ENCODE measurements at regions not wholly inside any gene's neighbourhood (a gene's known extent, or its start where the extent isn't known, plus 50 kb on each side); places are given as distances from the start of the nearest gene placed in this dataset.
A peak's percentile ranks its signal among the peaks of the same experiment; 100 is the strongest.

DNA sequence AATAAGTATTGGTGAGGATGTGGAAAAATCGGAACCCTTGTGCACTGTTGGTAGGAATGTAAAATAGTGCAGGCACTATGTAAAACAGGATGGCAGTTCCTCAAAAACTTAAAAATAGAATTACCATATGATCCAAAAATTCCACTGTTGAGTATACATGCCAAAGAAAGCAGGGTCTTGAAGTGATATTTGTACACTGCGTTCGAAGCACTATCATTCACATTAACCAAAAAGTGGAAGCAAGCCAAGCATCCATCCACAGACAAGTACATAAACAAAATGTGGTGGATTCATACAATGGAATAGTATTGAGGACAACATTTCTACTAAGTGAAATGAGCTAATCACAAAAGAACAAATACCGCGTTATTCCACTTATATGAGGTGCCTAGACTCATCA, 200.7 kb downstream of the TJP1 start:
- no peaks in the 10 kb centered on the region for H3K9me3 ChIP-seq (ENCODE audit: control insufficient read depth in 2 of 2, low read length in 2 of 2)
- Mint-ChIP-seq H3K9me3 (peaks cover 0 to 5% (median 2%) of the 10 kb centered on the region in 7 donors), H3K27ac (no peak overlapping the region), H3K27me3 (no peaks in the 10 kb centered on the region), H3K36me3 (no peaks in the 10 kb centered on the region), H3K4me3 (no peak overlapping the region), H3K4me1 (no peaks in the 10 kb centered on the region)
- no peak overlapping the region for H3K27ac ChIP-seq (ENCODE audit: insufficient read depth, low read length, poor library complexity, severe bottlenecking)
- no peak overlapping the region for H3K4me3 ChIP-seq (ENCODE audit: low read depth, low read length)
- H3K27me3 ChIP-seq (ENCODE audit: control insufficient read depth, insufficient read depth, low read length) = no peaks in the 10 kb centered on the region
- no peaks in the 10 kb centered on the region for H3K4me1 ChIP-seq (ENCODE audit: control insufficient read depth, insufficient read depth, low read length, poor library complexity, severe bottlenecking)
- no peaks in the 10 kb centered on the region for H3K36me3 ChIP-seq (ENCODE audit: control insufficient read depth, insufficient read depth, low read length)
- DNase-seq = no peak
- ATAC-seq (ENCODE audit: low read depth in 2 of 2) = no peak

DNA sequence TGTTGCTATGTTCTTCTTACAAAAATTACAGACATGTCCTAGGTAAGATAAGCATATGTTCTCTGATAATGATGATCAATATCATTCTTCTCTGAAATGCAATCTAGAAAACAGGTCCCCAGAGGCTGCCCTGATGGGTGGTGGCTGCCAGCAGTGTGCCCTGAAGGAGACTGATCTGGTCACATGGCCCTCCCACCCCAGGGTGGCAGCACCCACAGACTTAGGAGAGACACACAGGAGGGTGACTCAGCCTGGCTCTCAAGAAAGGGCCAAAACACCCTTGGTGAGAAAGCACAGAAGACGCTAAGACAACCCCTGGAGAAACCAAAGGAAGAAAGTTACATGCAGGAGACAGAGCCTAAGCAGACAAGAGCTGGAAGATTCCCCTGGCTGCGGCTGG, 203.7 kb downstream of the TJP1 start:
- H3K27me3 ChIP-seq (ENCODE audit: control insufficient read depth, insufficient read depth, low read length) = no peaks in the 10 kb centered on the region
- no peak overlapping the region for H3K4me3 ChIP-seq (ENCODE audit: low read depth, low read length)
- H3K36me3 ChIP-seq (ENCODE audit: control insufficient read depth, insufficient read depth, low read length) = no peaks in the 10 kb centered on the region
- DNase-seq = no peak
- Mint-ChIP-seq H3K27ac (no peak overlapping the region), H3K36me3 (no peaks in the 10 kb centered on the region), H3K4me1 (no peaks in the 10 kb centered on the region), H3K27me3 (peaks cover 6% of the 10 kb centered on the region), H3K4me3 (peak overlapping the region in 1 of 4 donors; percentile 35), H3K9me3 (peaks cover 0 to 5% (median 1%) of the 10 kb centered on the region in 7 donors)
- no peaks in the 10 kb centered on the region for H3K4me1 ChIP-seq (ENCODE audit: control insufficient read depth, insufficient read depth, low read length, poor library complexity, severe bottlenecking)
- H3K9me3 ChIP-seq (ENCODE audit: control insufficient read depth in 2 of 2, low read length in 2 of 2) = no peaks in the 10 kb centered on the region
- no peak for ATAC-seq (ENCODE audit: low read depth in 2 of 2)
- H3K27ac ChIP-seq (ENCODE audit: insufficient read depth, low read length, poor library complexity, severe bottlenecking) = no peak overlapping the region

DNA sequence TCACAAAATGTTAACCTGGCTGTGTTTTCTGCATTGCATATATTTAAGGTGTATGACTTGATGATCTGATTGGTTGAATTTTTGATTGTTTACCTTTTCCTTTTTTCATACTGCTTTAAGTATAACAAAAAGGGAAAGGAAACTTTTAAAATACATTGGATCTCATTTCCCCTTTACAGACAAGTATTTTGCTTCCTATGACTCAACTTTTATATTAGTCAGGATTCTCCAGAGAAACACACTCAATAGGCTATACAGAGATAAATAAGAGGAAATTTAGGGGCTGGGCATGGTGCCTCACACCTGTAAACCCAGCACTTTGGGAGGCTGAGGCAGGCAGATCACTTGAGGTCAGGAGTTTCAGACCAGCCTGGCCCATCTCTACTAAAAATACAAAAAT, 205.8 kb downstream of the TJP1 start:
- no peak for ATAC-seq (ENCODE audit: low read depth in 2 of 2)
- Histone ChIP-seq H3K4me3 (ENCODE audit: low read depth, low read length) (no peak overlapping the region), H3K4me1 (ENCODE audit: control insufficient read depth, insufficient read depth, low read length, poor library complexity, severe bottlenecking) (no peaks in the 10 kb centered on the region), H3K27me3 (ENCODE audit: control insufficient read depth, insufficient read depth, low read length) (no peaks in the 10 kb centered on the region), H3K27ac (ENCODE audit: insufficient read depth, low read length, poor library complexity, severe bottlenecking) (no peak overlapping the region), H3K9me3 (ENCODE audit: control insufficient read depth in 2 of 2, low read length in 2 of 2) (no peaks in the 10 kb centered on the region), H3K36me3 (ENCODE audit: control insufficient read depth, insufficient read depth, low read length) (no peaks in the 10 kb centered on the region)
- no peak overlapping the region for H3K27ac Mint-ChIP-seq
- no peak overlapping the region for H3K4me3 Mint-ChIP-seq
- no peaks in the 10 kb centered on the region for H3K4me1 Mint-ChIP-seq
- no peak for DNase-seq
- no peaks in the 10 kb centered on the region for H3K36me3 Mint-ChIP-seq
- H3K27me3 Mint-ChIP-seq = peaks cover 6% of the 10 kb centered on the region
- peaks cover 0 to 8% (median 2%) of the 10 kb centered on the region in 7 donors for H3K9me3 Mint-ChIP-seq

DNA sequence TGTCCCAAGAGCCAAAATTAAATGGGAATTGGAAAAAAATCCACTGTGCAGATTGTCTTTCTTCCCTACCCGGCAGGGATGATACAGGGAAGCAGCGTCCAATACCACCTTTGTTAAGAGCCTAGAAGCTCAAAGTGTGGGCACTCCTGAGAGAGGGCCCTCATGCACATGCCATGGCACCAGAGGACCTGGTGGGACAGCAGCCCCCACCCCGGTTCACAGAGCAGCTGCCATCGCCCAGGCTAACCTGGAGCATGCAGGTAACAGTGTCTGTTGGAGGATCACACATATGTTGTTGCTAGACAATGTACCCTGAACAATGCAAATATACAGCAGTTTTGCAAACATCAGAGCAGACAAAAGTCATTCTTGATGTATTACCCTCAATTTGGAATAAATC, 206.5 kb downstream of the TJP1 start:
- H3K4me1 Mint-ChIP-seq = no peaks in the 10 kb centered on the region
- H3K9me3 Mint-ChIP-seq = peaks cover 0 to 8% (median 2%) of the 10 kb centered on the region in 7 donors
- H3K27me3 ChIP-seq (ENCODE audit: control insufficient read depth, insufficient read depth, low read length) = no peaks in the 10 kb centered on the region
- no peaks in the 10 kb centered on the region for H3K36me3 Mint-ChIP-seq
- no peak overlapping the region for H3K27ac Mint-ChIP-seq
- H3K27ac ChIP-seq (ENCODE audit: insufficient read depth, low read length, poor library complexity, severe bottlenecking) = no peak overlapping the region
- no peaks in the 10 kb centered on the region for H3K9me3 ChIP-seq (ENCODE audit: control insufficient read depth in 2 of 2, low read length in 2 of 2)
- no peak overlapping the region for H3K4me3 Mint-ChIP-seq
- DNase-seq (no peak), ATAC-seq (ENCODE audit: low read depth in 2 of 2) (no peak)
- H3K4me3 ChIP-seq (ENCODE audit: low read depth, low read length) = no peak overlapping the region
- no peaks in the 10 kb centered on the region for H3K4me1 ChIP-seq (ENCODE audit: control insufficient read depth, insufficient read depth, low read length, poor library complexity, severe bottlenecking)
- peaks cover 6% of the 10 kb centered on the region for H3K27me3 Mint-ChIP-seq
- no peaks in the 10 kb centered on the region for H3K36me3 ChIP-seq (ENCODE audit: control insufficient read depth, insufficient read depth, low read length)

DNA sequence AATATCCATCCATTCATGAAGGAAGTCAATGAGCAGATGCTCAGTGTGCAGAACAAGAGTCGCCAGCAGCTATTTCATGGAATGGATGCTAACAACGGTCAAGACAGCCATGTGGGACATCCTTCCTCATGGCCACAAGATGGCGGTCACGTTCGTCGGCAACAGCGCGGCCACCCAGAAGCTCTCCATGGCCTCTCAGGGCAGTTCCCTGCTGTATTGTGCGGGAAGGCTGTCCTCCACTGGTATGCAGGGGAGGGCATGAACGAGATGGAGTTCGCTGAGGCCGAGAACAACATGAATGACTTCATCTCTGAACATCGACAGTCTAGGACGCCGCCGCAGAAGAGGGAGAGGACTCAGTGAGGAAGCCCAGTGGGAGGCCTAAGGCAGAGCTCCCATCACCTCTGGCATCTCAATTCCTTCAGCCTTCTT, 208.3 kb downstream of the TJP1 start:
- H3K27ac Mint-ChIP-seq = no peak overlapping the region
- peaks cover 6% of the 10 kb centered on the region for H3K27me3 Mint-ChIP-seq
- Histone ChIP-seq H3K4me3 (ENCODE audit: low read depth, low read length) (no peak overlapping the region), H3K4me1 (ENCODE audit: control insufficient read depth, insufficient read depth, low read length, poor library complexity, severe bottlenecking) (no peaks in the 10 kb centered on the region), H3K36me3 (ENCODE audit: control insufficient read depth, insufficient read depth, low read length) (no peaks in the 10 kb centered on the region), H3K27ac (ENCODE audit: insufficient read depth, low read length, poor library complexity, severe bottlenecking) (no peak overlapping the region), H3K9me3 (ENCODE audit: control insufficient read depth in 2 of 2, low read length in 2 of 2) (no peaks in the 10 kb centered on the region), H3K27me3 (ENCODE audit: control insufficient read depth, insufficient read depth, low read length) (no peaks in the 10 kb centered on the region)
- DNase-seq (no peak), ATAC-seq (ENCODE audit: low read depth in 2 of 2) (no peak)
- no peak overlapping the region for H3K4me3 Mint-ChIP-seq
- no peaks in the 10 kb centered on the region for H3K36me3 Mint-ChIP-seq
- no peaks in the 10 kb centered on the region for H3K4me1 Mint-ChIP-seq
- peaks cover 0 to 7% (median 0%) of the 10 kb centered on the region in 7 donors for H3K9me3 Mint-ChIP-seq

DNA sequence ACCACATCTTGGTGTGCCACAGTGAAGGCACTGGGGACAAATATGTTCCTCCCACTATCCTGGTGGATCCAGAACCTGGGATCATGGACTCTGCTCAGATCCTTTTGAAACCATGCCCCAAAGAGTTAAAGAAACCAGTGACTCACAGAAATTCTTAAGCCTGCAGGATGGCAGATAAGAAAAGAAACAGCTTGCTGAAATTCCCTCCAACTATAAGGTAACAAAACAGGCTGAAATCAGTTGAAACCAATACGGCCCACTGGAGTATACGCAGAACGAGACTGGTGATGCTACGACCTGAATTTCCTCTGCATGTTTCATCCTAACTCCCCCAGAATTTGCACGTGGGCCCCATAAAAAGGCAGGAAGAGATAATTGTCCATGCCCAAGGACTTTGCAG, 209.6 kb downstream of the TJP1 start:
- Mint-ChIP-seq H3K27me3 (peaks cover 6% of the 10 kb centered on the region), H3K27ac (no peak overlapping the region), H3K36me3 (no peaks in the 10 kb centered on the region), H3K9me3 (peaks cover 0 to 5% (median 0%) of the 10 kb centered on the region in 7 donors), H3K4me3 (no peak overlapping the region), H3K4me1 (no peaks in the 10 kb centered on the region)
- no peak overlapping the region for H3K4me3 ChIP-seq (ENCODE audit: low read depth, low read length)
- H3K27ac ChIP-seq (ENCODE audit: insufficient read depth, low read length, poor library complexity, severe bottlenecking) = no peak overlapping the region
- ATAC-seq (ENCODE audit: low read depth in 2 of 2) = no peak
- DNase-seq = no peak
- no peaks in the 10 kb centered on the region for H3K27me3 ChIP-seq (ENCODE audit: control insufficient read depth, insufficient read depth, low read length)
- H3K4me1 ChIP-seq (ENCODE audit: control insufficient read depth, insufficient read depth, low read length, poor library complexity, severe bottlenecking) = no peaks in the 10 kb centered on the region
- H3K36me3 ChIP-seq (ENCODE audit: control insufficient read depth, insufficient read depth, low read length) = no peaks in the 10 kb centered on the region
- H3K9me3 ChIP-seq (ENCODE audit: control insufficient read depth in 2 of 2, low read length in 2 of 2) = no peaks in the 10 kb centered on the region

DNA sequence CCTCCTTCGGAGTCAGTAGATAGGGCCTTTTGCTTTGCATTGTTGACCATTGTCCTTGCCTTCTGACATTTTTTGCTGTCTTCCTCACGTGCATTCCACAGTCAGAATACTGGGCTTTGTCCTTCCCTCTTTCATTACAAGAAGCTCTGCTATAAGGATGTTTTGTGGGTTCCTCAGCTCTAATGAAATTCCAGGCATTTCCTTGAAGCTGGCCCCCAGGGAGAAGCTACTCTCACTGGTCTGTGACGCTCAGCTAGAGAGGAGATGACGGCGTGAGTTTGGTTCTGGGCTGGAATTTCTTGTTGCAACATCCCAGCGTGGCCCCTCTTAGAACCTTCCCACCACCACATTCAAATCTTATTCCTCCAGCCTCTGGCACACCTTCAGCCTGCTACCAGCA, 210.2 kb downstream of the TJP1 start:
- peaks cover 0 to 5% (median 0%) of the 10 kb centered on the region in 7 donors for H3K9me3 Mint-ChIP-seq
- no peaks in the 10 kb centered on the region for H3K4me1 Mint-ChIP-seq
- no peak overlapping the region for H3K27ac Mint-ChIP-seq
- H3K27me3 Mint-ChIP-seq = peaks cover 6% of the 10 kb centered on the region
- ATAC-seq (ENCODE audit: low read depth in 2 of 2) (no peak), DNase-seq (no peak)
- H3K36me3 Mint-ChIP-seq = no peaks in the 10 kb centered on the region
- no peaks in the 10 kb centered on the region for H3K36me3 ChIP-seq (ENCODE audit: control insufficient read depth, insufficient read depth, low read length)
- no peak overlapping the region for H3K27ac ChIP-seq (ENCODE audit: insufficient read depth, low read length, poor library complexity, severe bottlenecking)
- no peaks in the 10 kb centered on the region for H3K27me3 ChIP-seq (ENCODE audit: control insufficient read depth, insufficient read depth, low read length)
- H3K4me1 ChIP-seq (ENCODE audit: control insufficient read depth, insufficient read depth, low read length, poor library complexity, severe bottlenecking) = no peaks in the 10 kb centered on the region
- no peaks in the 10 kb centered on the region for H3K9me3 ChIP-seq (ENCODE audit: control insufficient read depth in 2 of 2, low read length in 2 of 2)
- no peak overlapping the region for H3K4me3 ChIP-seq (ENCODE audit: low read depth, low read length)
- no peak overlapping the region for H3K4me3 Mint-ChIP-seq

DNA sequence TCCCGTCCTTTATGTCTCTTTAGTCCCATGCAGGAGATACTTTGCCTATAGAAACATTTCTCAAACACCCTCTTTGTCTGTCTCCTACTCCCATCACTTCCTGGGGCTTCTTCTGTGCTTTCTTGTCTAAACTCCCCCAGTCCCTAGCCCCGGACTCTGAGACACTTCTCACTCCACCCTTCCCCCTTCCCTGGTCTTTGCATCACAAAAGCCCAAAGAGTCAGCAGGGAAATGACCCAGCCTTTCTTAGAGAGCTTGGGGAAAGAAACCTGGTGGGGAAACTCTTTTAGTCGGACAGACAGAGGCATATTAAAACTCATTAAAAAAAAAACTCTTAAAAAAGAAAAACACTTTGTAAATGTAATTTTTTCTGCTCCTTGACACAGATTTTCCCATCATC, 211.2 kb downstream of the TJP1 start:
- Mint-ChIP-seq H3K27me3 (peaks cover 6% of the 10 kb centered on the region), H3K9me3 (peaks cover 0 to 5% (median 0%) of the 10 kb centered on the region in 7 donors), H3K36me3 (no peaks in the 10 kb centered on the region), H3K4me1 (no peaks in the 10 kb centered on the region), H3K27ac (no peak overlapping the region), H3K4me3 (no peak overlapping the region)
- Histone ChIP-seq H3K36me3 (ENCODE audit: control insufficient read depth, insufficient read depth, low read length) (no peaks in the 10 kb centered on the region), H3K27me3 (ENCODE audit: control insufficient read depth, insufficient read depth, low read length) (no peaks in the 10 kb centered on the region), H3K9me3 (ENCODE audit: control insufficient read depth in 2 of 2, low read length in 2 of 2) (no peaks in the 10 kb centered on the region), H3K4me1 (ENCODE audit: control insufficient read depth, insufficient read depth, low read length, poor library complexity, severe bottlenecking) (no peaks in the 10 kb centered on the region), H3K4me3 (ENCODE audit: low read depth, low read length) (no peak overlapping the region), H3K27ac (ENCODE audit: insufficient read depth, low read length, poor library complexity, severe bottlenecking) (no peak overlapping the region)
- DNase-seq = no peak
- ATAC-seq (ENCODE audit: low read depth in 2 of 2) = no peak
